ENCODE measurements at regions not wholly inside any gene's neighbourhood (a gene's known extent, or its start where the extent isn't known, plus 50 kb on each side); places are given as distances from the start of the nearest gene placed in this dataset.
"Not testable (repeated sequence)": the region's sequence is repeated elsewhere in the genome, so short reads cannot be mapped to it uniquely, and the experiment has no call there.

DNA sequence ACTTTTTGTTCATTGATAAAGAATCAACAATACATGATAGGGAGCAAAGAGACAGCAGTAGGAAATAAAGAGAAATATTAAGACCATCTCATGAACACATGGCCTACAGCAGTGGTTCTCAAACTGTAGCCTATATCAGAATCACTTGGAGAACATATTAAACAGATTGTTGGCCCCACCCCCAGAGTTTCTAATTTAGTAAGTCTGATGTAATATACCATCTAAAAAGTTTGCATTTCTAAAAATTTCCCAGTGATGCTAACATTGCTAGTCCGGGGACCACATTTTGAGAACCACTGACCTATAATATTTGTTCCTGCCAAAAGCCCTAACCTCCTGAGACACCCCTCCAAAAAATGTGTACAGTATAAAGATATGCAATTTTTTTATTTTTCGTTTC lies 306.2 kb upstream of the NREP start:
- DNase-seq: no peak
- Mint-ChIP-seq H3K27me3 (no peaks in the 10 kb centered on the region), H3K9me3 (peaks cover 0 to 3% (median 0%) of the 10 kb centered on the region in 8 donors), H3K4me3 (no peak overlapping the region), H3K4me1 (no peaks in the 10 kb centered on the region), H3K27ac (no peak overlapping the region), H3K36me3 (no peaks in the 10 kb centered on the region)
- intact Hi-C loops (cut with micrococcal nuclease): no loop called here
- Histone ChIP-seq H3K27me3 (ENCODE audit: insufficient read depth, low read length) (no peaks in the 10 kb centered on the region), H3K4me1 (ENCODE audit: insufficient read depth, low read length) (no peaks in the 10 kb centered on the region), H3K9me3 (ENCODE audit: control insufficient read depth in 1 of 2, low read length in 2 of 2) (no peaks in the 10 kb centered on the region), H3K36me3 (ENCODE audit: insufficient read depth, low read length) (no peaks in the 10 kb centered on the region), H3K4me3 (ENCODE audit: low read length in 2 of 2) (no peak overlapping the region), H3K27ac (ENCODE audit: low read depth, low read length) (no peak overlapping the region)
- POLR2A ChIA-PET (ENCODE audit: partially characterized antibody): no interaction called here
- CTCF ChIA-PET (ENCODE audit: partially characterized antibody): no interaction called here

DNA sequence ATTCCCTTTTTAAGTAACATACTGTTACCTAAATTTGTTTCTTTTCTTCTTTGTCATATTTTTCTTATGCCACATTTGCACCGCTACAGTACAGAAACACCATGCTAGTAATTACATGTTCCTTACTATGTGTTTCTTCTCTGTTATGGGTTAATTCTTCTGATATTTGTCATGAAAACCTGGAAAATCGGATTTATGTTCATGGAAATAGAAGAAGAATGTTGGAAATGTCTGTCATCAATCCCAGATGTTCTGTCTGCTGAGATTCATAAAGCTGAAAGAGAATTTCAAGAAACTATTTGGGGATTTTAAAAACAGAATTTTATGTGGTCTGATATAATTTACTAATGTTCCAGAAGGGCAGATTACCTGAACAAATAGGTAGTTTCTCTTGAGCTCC lies 305.2 kb upstream of the NREP start:
- Mint-ChIP-seq H3K4me3 (no peak overlapping the region), H3K4me1 (no peaks in the 10 kb centered on the region), H3K27ac (no peak overlapping the region), H3K36me3 (no peaks in the 10 kb centered on the region), H3K27me3 (no peaks in the 10 kb centered on the region), H3K9me3 (peaks cover 0 to 3% (median 0%) of the 10 kb centered on the region in 8 donors)
- no peak for DNase-seq
- H3K4me3 ChIP-seq (ENCODE audit: low read length in 2 of 2): no peak overlapping the region
- ChIA-PET POLR2A (ENCODE audit: partially characterized antibody) (no interaction called here), CTCF (ENCODE audit: partially characterized antibody) (no interaction called here)
- H3K27me3 ChIP-seq (ENCODE audit: insufficient read depth, low read length): no peaks in the 10 kb centered on the region
- no peaks in the 10 kb centered on the region for H3K9me3 ChIP-seq (ENCODE audit: control insufficient read depth in 1 of 2, low read length in 2 of 2)
- intact Hi-C loops (cut with micrococcal nuclease): no loop called here
- H3K36me3 ChIP-seq (ENCODE audit: insufficient read depth, low read length): no peaks in the 10 kb centered on the region
- H3K4me1 ChIP-seq (ENCODE audit: insufficient read depth, low read length): no peaks in the 10 kb centered on the region
- H3K27ac ChIP-seq (ENCODE audit: low read depth, low read length): no peak overlapping the region

DNA sequence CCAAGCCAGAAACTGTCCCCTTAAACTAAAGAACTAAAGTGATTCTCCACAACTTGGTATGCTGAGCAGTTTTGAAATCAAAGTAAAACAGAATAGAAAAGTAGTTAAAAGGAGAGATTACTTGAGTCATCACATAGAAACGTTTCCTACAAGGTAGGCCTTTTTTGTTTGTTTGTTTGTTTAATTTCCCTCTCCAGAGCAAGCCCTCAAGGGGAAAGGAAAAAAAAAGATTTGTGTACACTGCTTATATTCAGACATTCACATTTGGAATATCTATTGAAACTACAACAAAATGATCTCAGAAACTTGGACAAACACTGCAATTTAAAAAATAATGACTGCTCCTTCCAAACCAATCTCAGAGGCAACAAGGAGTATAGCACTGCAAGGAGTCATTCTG lies 304.7 kb upstream of the NREP start:
- H3K27ac Mint-ChIP-seq: no peak overlapping the region

DNA sequence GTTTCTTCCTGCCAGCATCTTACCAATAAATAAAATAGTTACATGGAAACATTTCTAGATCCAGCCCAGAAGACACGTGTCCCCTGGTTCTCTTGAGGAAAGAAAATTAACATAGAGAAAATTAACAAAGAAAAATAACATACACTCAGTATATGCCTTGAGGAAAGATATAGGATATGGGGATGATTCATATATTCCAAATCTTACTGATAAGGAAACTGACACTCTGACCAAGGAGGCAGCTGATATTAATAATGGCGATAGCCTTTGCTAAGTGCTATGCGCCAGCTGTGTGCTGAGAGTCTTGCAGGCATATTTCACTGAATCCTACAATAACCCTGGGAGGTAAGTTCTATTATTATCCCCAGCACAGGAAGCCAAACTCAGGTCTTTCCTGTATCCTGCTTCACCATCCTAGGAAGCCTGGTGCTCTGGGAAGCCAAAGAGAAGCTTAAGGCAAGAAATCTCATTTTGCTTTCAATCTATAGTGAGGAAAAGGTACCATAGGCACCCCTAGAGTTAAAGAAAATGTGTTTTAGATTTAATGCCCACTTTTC lies 302.7 kb upstream of the NREP start:
- CTCF ChIA-PET (ENCODE audit: partially characterized antibody): no interaction called here
- H3K9me3 ChIP-seq (ENCODE audit: control insufficient read depth in 1 of 2, low read length in 2 of 2): no peaks in the 10 kb centered on the region
- Mint-ChIP-seq H3K36me3 (no peaks in the 10 kb centered on the region), H3K27ac (no peak overlapping the region), H3K27me3 (peaks cover 0 to 2% of the 10 kb centered on the region in 2 donors), H3K9me3 (peaks cover 0 to 10% (median 5%) of the 10 kb centered on the region in 8 donors), H3K4me3 (no peak overlapping the region), H3K4me1 (no peaks in the 10 kb centered on the region)
- H3K27ac ChIP-seq (ENCODE audit: low read depth, low read length): no peak overlapping the region
- intact Hi-C loops (cut with micrococcal nuclease): no loop called here
- no peaks in the 10 kb centered on the region for H3K4me1 ChIP-seq (ENCODE audit: insufficient read depth, low read length)
- POLR2A ChIA-PET (ENCODE audit: partially characterized antibody): no interaction called here
- H3K36me3 ChIP-seq (ENCODE audit: insufficient read depth, low read length): no peaks in the 10 kb centered on the region
- H3K4me3 ChIP-seq (ENCODE audit: low read length in 2 of 2): no peak overlapping the region
- no peaks in the 10 kb centered on the region for H3K27me3 ChIP-seq (ENCODE audit: insufficient read depth, low read length)
- no peak for DNase-seq

More for the DNA sequence above, 304.7 kb upstream of the NREP start:
- ChIA-PET POLR2A (ENCODE audit: partially characterized antibody) (no interaction called here), CTCF (ENCODE audit: partially characterized antibody) (no interaction called here)
- no peak for DNase-seq
- Histone ChIP-seq H3K4me3 (ENCODE audit: low read length in 2 of 2) (no peak overlapping the region), H3K27me3 (ENCODE audit: insufficient read depth, low read length) (no peaks in the 10 kb centered on the region), H3K27ac (ENCODE audit: low read depth, low read length) (no peak overlapping the region), H3K4me1 (ENCODE audit: insufficient read depth, low read length) (no peaks in the 10 kb centered on the region), H3K36me3 (ENCODE audit: insufficient read depth, low read length) (no peaks in the 10 kb centered on the region), H3K9me3 (ENCODE audit: control insufficient read depth in 1 of 2, low read length in 2 of 2) (no peaks in the 10 kb centered on the region)
- Mint-ChIP-seq H3K4me3 (no peak overlapping the region), H3K36me3 (no peaks in the 10 kb centered on the region), H3K4me1 (no peaks in the 10 kb centered on the region), H3K9me3 (peaks cover 0 to 5% (median 0%) of the 10 kb centered on the region in 8 donors), H3K27me3 (no peaks in the 10 kb centered on the region)
- intact Hi-C loops (cut with micrococcal nuclease): no loop called here

DNA sequence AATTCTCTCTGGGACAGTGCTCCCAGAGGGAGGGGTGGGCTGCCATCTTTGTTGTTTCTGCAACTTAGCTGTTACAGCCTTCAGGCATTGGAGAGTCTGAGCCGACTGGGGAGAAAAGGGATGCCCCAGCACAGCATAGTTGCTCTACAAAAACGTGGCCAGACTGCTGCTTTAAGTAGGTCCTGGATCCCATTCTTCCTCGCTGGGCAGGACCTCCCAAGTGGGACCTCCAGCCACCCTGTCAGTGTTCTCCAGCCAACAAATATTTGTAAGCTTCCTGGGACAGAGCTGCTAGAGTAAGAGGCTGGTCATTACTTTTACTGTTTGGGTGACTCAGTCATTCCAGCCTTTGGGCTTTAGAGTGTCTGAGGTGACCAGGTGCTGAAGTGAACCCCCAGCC lies 292.7 kb upstream of the NREP start:
- peaks cover 0 to 7% (median 5%) of the 10 kb centered on the region in 8 donors for H3K9me3 Mint-ChIP-seq
- POLR2A ChIA-PET (ENCODE audit: partially characterized antibody): no interaction called here
- no peak for DNase-seq
- Histone ChIP-seq H3K4me1 (ENCODE audit: insufficient read depth, low read length) (no peaks in the 10 kb centered on the region), H3K9me3 (ENCODE audit: control insufficient read depth in 1 of 2, low read length in 2 of 2) (no peaks in the 10 kb centered on the region), H3K4me3 (ENCODE audit: low read length in 2 of 2) (no peak overlapping the region), H3K36me3 (ENCODE audit: insufficient read depth, low read length) (no peaks in the 10 kb centered on the region), H3K27me3 (ENCODE audit: insufficient read depth, low read length) (no peaks in the 10 kb centered on the region), H3K27ac (ENCODE audit: low read depth, low read length) (no peak overlapping the region)
- CTCF ChIA-PET (ENCODE audit: partially characterized antibody): no interaction called here
- H3K27me3 Mint-ChIP-seq: peaks cover 3 to 4% of the 10 kb centered on the region in 2 donors
- no peaks in the 10 kb centered on the region for H3K4me1 Mint-ChIP-seq
- H3K4me3 Mint-ChIP-seq: no peak overlapping the region
- no peak overlapping the region for H3K27ac Mint-ChIP-seq
- intact Hi-C loops (cut with micrococcal nuclease): no loop called here
- no peaks in the 10 kb centered on the region for H3K36me3 Mint-ChIP-seq

DNA sequence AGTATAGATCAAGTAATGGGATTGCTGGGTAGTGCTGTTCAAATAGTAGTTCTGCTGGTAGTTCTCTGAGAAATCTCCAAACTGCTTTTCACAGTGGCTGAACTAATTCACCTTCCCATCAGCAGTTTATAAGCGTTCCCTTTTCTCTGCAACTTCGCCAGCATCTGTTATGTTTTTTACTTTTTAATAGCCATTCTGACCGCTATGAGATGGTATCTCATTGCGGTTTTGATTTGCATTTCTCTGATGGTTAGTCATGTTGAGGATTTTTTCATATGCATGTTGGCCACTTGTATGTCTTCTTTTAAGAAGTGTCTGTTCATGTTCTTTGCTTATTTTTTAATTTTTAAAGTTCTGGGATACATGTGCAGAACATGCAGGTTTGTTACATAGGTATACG lies 279.2 kb upstream of the NREP start:
- CTCF ChIA-PET (ENCODE audit: partially characterized antibody): no interaction called here
- H3K27me3 Mint-ChIP-seq: peaks cover 0 to 1% of the 10 kb centered on the region in 2 donors

DNA sequence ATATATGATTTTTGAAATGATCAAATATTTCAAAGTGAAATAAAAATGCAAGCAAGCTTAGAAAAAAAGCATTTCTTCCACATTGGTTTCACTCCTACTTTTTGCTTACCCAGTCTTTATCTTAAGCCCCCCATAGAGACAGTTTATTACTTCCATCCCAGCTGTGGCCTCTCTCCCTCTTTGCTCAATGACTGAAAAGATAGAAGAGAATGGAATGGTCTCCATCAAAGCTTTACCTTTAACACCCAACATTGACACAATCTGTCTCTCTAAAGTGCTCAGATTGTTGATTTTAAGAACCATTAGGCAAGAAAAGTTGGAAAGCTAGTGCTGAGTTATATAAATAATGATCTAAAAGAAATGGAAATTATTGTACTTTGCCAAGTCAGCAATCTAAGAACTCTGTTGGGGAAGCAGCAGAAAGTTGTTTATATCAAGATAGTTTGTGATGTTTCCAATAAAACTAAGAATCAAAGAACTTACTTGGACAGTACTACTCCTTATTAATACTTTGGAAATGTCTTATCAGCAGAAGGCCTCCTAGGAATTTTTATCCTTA lies 277.5 kb upstream of the NREP start:
- H3K4me1 Mint-ChIP-seq: no peaks in the 10 kb centered on the region
- no peak overlapping the region for H3K4me3 Mint-ChIP-seq
- ChIA-PET POLR2A (ENCODE audit: partially characterized antibody) (no interaction called here), CTCF (ENCODE audit: partially characterized antibody) (no interaction called here)
- intact Hi-C loops (cut with micrococcal nuclease): no loop called here
- H3K27me3 Mint-ChIP-seq: peaks cover 0 to 1% of the 10 kb centered on the region in 2 donors
- H3K9me3 ChIP-seq (ENCODE audit: control insufficient read depth in 1 of 2, low read length in 2 of 2): no peaks in the 10 kb centered on the region
- no peaks in the 10 kb centered on the region for H3K36me3 ChIP-seq (ENCODE audit: insufficient read depth, low read length)
- no peaks in the 10 kb centered on the region for H3K27me3 ChIP-seq (ENCODE audit: insufficient read depth, low read length)
- no peak overlapping the region for H3K4me3 ChIP-seq (ENCODE audit: low read length in 2 of 2)
- no peaks in the 10 kb centered on the region for H3K4me1 ChIP-seq (ENCODE audit: insufficient read depth, low read length)
- no peak overlapping the region for H3K27ac Mint-ChIP-seq
- H3K9me3 Mint-ChIP-seq: peaks cover 0 to 11% (median 2%) of the 10 kb centered on the region in 8 donors
- no peak overlapping the region for H3K27ac ChIP-seq (ENCODE audit: low read depth, low read length)
- no peaks in the 10 kb centered on the region for H3K36me3 Mint-ChIP-seq
- no peak for DNase-seq

More for the DNA sequence above, 279.2 kb upstream of the NREP start:
- Histone ChIP-seq H3K4me1 (ENCODE audit: insufficient read depth, low read length) (no peaks in the 10 kb centered on the region), H3K27me3 (ENCODE audit: insufficient read depth, low read length) (no peaks in the 10 kb centered on the region), H3K4me3 (ENCODE audit: low read length in 2 of 2) (no peak overlapping the region), H3K27ac (ENCODE audit: low read depth, low read length) (no peak overlapping the region), H3K36me3 (ENCODE audit: insufficient read depth, low read length) (no peaks in the 10 kb centered on the region), H3K9me3 (ENCODE audit: control insufficient read depth in 1 of 2, low read length in 2 of 2) (no peaks in the 10 kb centered on the region)
- Mint-ChIP-seq H3K27ac (no peak overlapping the region), H3K36me3 (no peaks in the 10 kb centered on the region), H3K4me1 (no peaks in the 10 kb centered on the region), H3K9me3 (peaks cover 0 to 12% (median 2%) of the 10 kb centered on the region in 8 donors), H3K4me3 (no peak overlapping the region)
- POLR2A ChIA-PET (ENCODE audit: partially characterized antibody): no interaction called here
- DNase-seq: no peak
- intact Hi-C loops (cut with micrococcal nuclease): no loop called here

DNA sequence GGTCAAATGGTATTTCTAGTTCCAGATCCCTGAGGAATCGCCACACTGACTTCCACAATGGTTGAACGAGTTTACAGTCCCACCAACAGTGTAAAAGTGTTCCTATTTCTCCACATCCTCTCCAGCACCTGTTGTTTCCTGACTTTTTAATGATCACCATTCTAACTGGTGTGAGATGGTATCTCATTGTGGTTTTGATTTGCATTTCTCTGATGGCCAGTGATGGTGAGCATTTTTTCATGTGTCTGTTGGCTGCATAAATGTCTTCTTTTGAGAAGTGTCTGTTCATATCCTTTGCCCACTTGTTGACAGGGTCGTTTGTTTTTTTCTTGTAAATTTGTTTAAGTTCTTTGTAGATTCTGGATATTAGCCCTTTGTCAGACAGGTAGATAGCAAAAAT lies 269.9 kb upstream of the NREP start:
- not testable (repeated sequence) for H3K4me3 Mint-ChIP-seq

More for the DNA sequence above, 269.9 kb upstream of the NREP start:
- H3K9me3 ChIP-seq (ENCODE audit: control insufficient read depth in 1 of 2, low read length in 2 of 2); DNase-seq; H3K27ac ChIP-seq (ENCODE audit: low read depth, low read length); H3K27ac Mint-ChIP-seq; H3K4me3 ChIP-seq (ENCODE audit: low read length in 2 of 2); H3K27me3 ChIP-seq (ENCODE audit: insufficient read depth, low read length); intact Hi-C loops (cut with micrococcal nuclease); POLR2A ChIA-PET (ENCODE audit: partially characterized antibody); H3K9me3 Mint-ChIP-seq; CTCF ChIA-PET (ENCODE audit: partially characterized antibody); H3K36me3 ChIP-seq (ENCODE audit: insufficient read depth, low read length); H3K4me1 Mint-ChIP-seq; H3K27me3 Mint-ChIP-seq; H3K36me3 Mint-ChIP-seq; H3K4me1 ChIP-seq (ENCODE audit: insufficient read depth, low read length): not testable (repeated sequence)

Measured in CD4-positive, alpha-beta memory T cell (primary cell).